ENCODE measurements at regions not wholly inside any gene's neighbourhood (a gene's known extent, or its start where the extent isn't known, plus 50 kb on each side); places are given as distances from the start of the nearest gene placed in this dataset.
"Not testable (repeated sequence)": the region's sequence is repeated elsewhere in the genome, so short reads cannot be mapped to it uniquely, and the experiment has no call there.

DNA sequence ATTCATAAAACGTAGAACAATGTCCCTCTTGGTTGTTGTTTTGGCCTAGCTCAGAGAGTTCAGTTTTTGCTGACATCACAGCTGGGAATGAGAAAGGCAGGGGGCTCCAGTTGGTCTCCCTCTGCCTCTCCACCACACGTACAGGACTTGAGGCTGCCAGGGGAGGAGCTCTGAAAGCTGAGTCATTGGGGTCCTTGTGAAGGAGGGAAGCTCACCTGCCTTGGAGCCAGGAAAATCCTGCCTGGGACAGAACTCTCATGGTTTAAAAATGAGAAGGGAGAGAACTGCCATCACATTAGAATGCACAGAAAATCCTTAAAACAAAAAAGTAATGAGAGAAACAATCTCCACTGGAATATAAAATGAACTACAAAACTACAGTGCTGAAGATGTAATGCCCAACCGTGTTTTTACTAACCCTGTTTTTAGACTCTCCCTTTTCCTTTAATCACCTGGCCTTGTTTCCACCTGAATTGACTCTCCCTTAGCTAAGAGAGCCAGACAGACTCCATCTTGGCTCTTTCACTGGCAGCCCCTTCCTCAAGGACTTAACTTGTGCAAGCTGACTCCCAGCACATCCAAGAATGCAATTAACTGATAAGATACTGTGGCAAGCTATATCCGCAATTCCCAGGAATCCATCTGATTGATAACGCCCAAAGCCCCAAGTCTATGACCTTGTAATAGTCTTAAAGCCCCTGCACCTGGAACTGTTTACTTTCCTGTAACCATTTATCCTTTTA is 58.6 kb upstream of the TARP start:
- not testable (repeated sequence) for DNase-seq (ENCODE audit: low spot score)

GRCh38 chr7:38330861-38331621 is 57.6 kb upstream of the TARP start:
- DNase-seq (ENCODE audit: low spot score): peak; percentile 73

DNA sequence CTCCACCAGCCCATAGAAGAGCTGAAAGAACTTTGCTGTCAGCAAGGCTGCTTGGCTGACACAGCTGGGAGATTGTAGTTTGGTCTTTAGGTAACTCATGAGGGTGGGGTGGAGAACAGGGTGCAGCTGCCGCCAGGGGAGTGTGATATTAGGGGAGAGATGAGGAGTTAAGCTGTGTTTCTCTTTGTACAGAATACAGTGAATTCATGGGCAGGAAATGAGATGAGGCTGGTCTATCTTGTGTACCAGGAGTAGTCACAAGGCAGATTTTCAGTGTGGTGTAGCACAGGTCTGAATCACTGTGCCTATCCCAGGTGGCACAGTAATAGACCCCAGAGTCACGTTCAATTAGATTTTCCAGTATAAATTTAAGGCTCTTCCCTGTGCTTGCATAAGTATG is 56.6 kb upstream of the TARP start:
- DNase-seq (ENCODE audit: low spot score): no peak

- no peak for DNase-seq (ENCODE audit: low spot score)
These were observed 55.9 kb upstream of the TARP start for GRCh38 chr7:38329340-38329739.

- no peak for DNase-seq (ENCODE audit: low spot score)
These were observed 55.4 kb upstream of the TARP start for GRCh38 chr7:38328814-38329213.

GRCh38 chr7:38327637-38328036 is 54.2 kb upstream of the TARP start:
- no peak for DNase-seq (ENCODE audit: low spot score)
